Glomerular visceral epithelial cell (primary cell): ENCODE measurements at regions not wholly inside any gene's neighbourhood (a gene's known extent, or its start where the extent isn't known, plus 50 kb on each side); places are given as distances from the start of the nearest gene placed in this dataset.

Experiments
- DNase-seq: peaks from one replicate; pipeline ENCODE4 v3.0.0-alpha.2; 2016; ENCODE audit errors: extremely low spot score

- DNase-seq: no peak
These were observed 56.1 kb upstream of the NKAIN2 start for GRCh38 chr6:123747515-123747914.

- peak; percentile 33 for DNase-seq
These were observed 57.8 kb upstream of the NKAIN2 start for GRCh38 chr6:123745895-123746294.

GRCh38 chr6:123744840-123745239, 58.8 kb upstream of the NKAIN2 start:
- no peak for DNase-seq

DNA sequence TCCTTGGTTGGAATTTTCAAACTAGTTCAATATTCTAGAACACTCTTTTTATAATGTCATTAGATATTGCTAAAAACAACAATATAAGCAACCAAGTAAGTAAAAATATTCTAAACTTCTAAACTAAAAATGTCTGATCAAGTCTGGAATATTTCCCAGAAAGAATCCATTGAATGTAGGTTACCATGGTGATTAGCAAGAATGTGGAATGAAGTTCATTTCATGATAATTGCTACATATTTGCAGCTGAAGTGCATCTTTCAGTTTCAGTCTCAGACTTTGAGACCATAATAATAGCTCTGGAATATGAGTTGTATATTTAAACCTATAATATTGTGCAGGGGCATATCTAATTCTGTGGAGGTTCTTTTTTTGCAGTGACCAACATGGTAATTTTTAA, 61.0 kb upstream of the NKAIN2 start:
- DNase-seq: no peak

GRCh38 chr6:123733180-123733579, 70.5 kb upstream of the NKAIN2 start:
- DNase-seq: no peak

DNA sequence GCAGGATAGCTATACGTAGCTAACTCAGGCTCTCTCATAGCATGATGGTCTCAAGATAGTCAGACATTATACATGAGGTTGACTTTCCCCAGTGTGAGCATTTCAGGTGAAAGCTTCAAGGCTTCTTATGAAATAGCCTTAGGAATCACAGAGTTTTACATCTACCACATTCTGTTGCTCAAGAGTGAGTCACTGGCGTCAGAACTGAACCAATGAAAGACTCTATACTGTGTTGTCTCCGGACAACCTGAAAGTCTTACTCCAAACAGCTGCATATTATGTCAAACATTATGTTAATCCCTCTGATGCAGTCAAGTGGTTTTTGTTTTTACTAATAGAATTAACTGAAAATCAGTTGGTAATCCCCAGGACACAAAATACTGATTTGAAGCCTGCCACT, 79.8 kb upstream of the TRDN start:
- DNase-seq: no peak

DNA sequence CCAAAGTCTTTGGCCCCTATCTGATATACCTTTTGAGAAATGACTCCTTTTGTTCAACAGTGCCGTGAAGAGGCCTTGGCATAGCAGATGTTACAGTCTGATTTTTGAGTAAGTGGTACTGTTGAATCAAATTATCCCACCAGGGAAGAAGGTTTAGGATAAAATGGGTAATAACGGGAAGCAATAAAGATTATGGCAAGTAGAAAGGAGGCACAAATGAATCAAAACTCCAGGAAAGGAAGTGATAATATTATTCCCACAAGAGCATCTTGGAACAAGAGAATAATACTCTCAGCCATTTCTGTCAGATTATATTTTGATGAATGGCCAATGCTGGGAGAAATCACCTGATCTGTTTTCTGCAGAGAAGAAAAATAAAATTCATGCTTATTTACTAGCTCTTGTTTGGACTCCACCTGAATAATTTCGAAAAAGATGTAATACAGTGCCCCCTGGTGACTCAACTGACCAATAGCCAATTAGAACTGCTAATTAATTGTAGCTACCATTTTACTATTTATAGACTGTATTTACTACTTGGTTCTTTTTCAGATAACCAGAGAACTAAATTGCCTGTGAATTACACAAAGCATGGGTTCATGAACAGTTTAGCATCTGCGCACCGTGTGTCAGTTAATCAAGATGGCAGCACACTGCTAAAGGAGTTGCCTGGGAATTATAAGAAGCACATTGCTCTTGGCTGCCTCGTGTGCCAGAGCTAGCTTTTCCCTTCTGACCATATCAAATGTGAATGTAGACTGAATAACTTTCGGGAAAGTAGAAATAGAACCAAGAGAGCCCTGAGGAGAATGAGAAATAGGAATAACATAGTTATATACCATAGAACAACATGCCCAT, 78.5 kb upstream of the TRDN start:
- peak; percentile 25 for DNase-seq

DNA sequence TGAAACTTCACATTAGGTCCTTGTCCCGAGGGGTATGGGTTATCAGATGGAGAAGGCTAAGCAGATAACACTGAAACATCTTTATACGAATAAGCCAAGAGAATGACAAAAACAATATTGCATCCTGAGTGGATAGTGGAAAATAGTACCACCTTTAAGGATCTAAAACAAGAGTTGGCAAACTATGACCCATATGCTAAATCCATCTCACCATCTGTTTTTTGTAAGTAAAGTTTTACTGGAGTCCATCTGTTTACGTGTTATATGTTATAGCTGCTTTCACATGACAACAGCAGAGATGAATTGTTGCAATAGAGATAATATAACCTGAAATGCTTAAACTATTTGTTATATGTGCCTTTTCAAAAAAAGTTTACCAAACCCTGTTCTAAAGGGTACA, 76.1 kb upstream of the TRDN start:
- DNase-seq: no peak

DNA sequence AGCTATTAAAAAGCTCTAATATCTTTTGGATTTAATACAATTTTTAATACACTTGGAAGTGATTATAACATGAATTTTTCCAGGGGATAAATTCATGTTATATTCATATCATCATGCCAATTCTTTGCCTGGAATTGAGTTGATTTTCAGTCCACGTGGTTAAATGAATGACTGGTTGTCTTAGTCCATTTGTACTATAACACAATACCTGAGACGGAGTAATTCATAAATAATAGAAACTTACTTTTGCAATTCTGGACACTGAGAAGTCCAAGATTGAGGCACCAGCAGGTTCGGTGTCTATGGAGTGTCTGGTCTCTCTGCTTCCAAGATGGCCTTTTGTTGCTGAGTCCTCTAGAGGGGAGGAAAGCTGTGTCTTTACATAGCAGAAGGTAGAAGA, 66.2 kb upstream of the TRDN start:
- DNase-seq: no peak

DNA sequence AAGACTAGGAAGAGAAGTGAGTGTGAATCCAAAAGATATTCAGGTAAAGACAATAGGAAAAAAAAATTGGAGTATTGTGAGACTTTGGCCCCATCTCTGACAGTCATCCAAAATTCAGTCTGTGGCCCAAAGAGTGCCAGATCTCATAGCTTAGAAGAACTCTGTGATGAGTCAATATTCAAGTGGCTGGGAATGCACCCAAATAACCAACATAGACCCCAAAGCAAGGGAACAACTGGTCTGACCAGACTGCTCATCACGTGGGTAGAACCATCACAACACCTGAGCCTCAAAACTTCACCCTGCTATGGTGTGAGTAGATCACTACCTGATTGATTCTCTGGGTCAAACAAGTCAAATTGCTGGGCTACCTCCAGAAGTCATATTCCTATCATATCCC, 51.1 kb upstream of the TRDN start:
- no peak for DNase-seq
